ENCODE measurements at regions not wholly inside any gene's neighbourhood (a gene's known extent, or its start where the extent isn't known, plus 50 kb on each side); places are given as distances from the start of the nearest gene placed in this dataset.

DNA sequence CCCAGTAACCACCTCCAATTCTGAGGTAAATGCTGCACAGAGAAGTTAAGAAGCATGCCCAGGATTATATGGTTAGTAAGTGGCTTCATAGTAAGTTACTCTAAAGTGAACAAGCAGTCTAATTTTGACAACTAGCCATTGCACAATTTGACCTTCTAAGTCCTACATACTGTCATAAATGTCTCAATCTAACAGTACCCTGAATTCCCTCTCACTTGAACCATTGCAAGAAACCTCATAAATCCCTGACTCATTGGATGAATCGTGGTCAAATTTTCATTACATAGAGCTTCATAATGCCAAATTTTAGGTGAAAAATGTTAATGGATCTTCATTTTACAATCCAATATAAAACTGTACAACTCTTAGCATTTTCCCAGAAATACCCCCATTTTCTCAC lies 217.3 kb upstream of the GRIA4 start:
- TF ChIP-seq, protein P1, sequence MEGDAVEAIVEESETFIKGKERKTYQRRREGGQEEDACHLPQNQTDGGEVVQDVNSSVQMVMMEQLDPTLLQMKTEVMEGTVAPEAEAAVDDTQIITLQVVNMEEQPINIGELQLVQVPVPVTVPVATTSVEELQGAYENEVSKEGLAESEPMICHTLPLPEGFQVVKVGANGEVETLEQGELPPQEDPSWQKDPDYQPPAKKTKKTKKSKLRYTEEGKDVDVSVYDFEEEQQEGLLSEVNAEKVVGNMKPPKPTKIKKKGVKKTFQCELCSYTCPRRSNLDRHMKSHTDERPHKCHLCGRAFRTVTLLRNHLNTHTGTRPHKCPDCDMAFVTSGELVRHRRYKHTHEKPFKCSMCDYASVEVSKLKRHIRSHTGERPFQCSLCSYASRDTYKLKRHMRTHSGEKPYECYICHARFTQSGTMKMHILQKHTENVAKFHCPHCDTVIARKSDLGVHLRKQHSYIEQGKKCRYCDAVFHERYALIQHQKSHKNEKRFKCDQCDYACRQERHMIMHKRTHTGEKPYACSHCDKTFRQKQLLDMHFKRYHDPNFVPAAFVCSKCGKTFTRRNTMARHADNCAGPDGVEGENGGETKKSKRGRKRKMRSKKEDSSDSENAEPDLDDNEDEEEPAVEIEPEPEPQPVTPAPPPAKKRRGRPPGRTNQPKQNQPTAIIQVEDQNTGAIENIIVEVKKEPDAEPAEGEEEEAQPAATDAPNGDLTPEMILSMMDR (conservative IDR thresholded peaks at IDR 0.05): no peak
- TF ChIP-seq EZH2 (IDR thresholded peaks at IDR 0.05; ENCODE audit: low read depth): no peak
- Histone ChIP-seq H3K4me2 (no peak overlapping the region), H3K27me3 (ENCODE audit: insufficient read depth, low read depth) (no peaks in the 10 kb centered on the region), H3K4me3 (no peak overlapping the region), H4K20me1 (ENCODE audit: insufficient read depth) (no peaks in the 10 kb centered on the region), H3F3A (ENCODE audit: insufficient read depth, low read depth) (no peaks in the 10 kb centered on the region), H3K9me3 (ENCODE audit: insufficient read depth, low read depth) (no peaks in the 10 kb centered on the region), H2AFZ (no peak overlapping the region), H3K79me2 (ENCODE audit: low read depth) (no peaks in the 10 kb centered on the region), H3K36me3 (ENCODE audit: low read depth) (no peaks in the 10 kb centered on the region), H3K4me1 (replicated peaks; ENCODE audit: insufficient read depth) (no peaks in the 10 kb centered on the region), H3K27ac (no peak overlapping the region), H3K9me2 (ENCODE audit: insufficient read depth) (no peaks in the 10 kb centered on the region)
- no peak for DNase-seq
- BruUV-seq (replicated peaks): no TSS peak
- intact Hi-C loops (cut with micrococcal nuclease; ENCODE audit: unreplicated experiment): no loop called here
- ChIA-PET POLR2A (ENCODE audit: unreplicated experiment) (no interaction called here), CTCF (no interaction called here)

DNA sequence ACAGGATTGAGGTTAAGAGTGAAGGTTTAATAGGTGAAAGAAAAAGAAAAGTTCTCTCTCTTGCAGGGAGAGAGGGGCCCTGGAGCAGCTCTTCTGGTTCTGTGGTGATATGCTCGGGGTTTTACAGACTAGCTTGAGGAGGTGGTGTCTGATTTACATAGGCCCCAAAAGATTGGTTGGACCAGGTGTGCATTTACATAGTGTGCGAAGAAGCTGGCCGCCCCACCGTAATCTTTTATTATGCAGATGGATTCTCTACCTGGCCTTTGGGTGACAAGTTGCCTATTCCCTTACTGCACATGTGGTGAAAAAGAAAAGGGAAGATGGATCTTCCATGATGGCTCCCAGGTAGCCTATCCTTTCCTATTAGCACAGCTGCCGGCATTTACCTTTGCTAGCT lies 219.9 kb upstream of the GRIA4 start:
- H3K4me1 ChIP-seq (replicated peaks; ENCODE audit: insufficient read depth): no peaks in the 10 kb centered on the region
- no peak overlapping the region for H3K4me3 ChIP-seq
- intact Hi-C loops (cut with micrococcal nuclease; ENCODE audit: unreplicated experiment): no loop called here
- H3K79me2 ChIP-seq (ENCODE audit: low read depth): no peaks in the 10 kb centered on the region
- no peaks in the 10 kb centered on the region for H3K9me3 ChIP-seq (ENCODE audit: insufficient read depth, low read depth)
- H3K9me2 ChIP-seq (ENCODE audit: insufficient read depth): no peaks in the 10 kb centered on the region
- no peaks in the 10 kb centered on the region for H3K36me3 ChIP-seq (ENCODE audit: low read depth)
- ChIA-PET POLR2A (ENCODE audit: unreplicated experiment) (no interaction called here), CTCF (no interaction called here)
- no TSS peak for BruUV-seq (replicated peaks)
- DNase-seq: no peak
- no peaks in the 10 kb centered on the region for H3K27me3 ChIP-seq (ENCODE audit: insufficient read depth, low read depth)
- H4K20me1 ChIP-seq (ENCODE audit: insufficient read depth): no peaks in the 10 kb centered on the region
- H2AFZ ChIP-seq: peak overlapping the region; percentile 14; the same call in 1 of the 2 replicates
- TF ChIP-seq EZH2 (IDR thresholded peaks at IDR 0.05; ENCODE audit: low read depth): no peak
- TF ChIP-seq, protein P1 (conservative IDR thresholded peaks at IDR 0.05): no peak
- H3K4me2 ChIP-seq: no peak overlapping the region
- no peaks in the 10 kb centered on the region for H3F3A ChIP-seq (ENCODE audit: insufficient read depth, low read depth)
- H3K27ac ChIP-seq: no peak overlapping the region

DNA sequence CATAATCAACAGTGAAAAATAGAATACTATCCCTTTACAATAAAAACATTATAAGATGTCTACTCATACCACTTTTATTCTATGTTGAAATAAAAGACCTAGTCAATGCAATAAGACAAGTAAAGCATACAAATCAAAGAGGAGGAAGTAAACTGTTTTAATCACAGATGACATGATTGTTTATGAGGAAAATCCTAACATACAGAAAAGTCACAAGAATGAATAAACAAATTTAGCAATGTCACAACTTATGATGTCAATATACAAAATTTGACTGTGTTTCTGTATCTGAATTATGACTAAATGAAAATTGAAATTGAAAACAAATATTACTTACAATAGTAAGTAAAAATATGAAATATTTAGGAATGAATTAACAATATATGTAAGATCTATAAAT lies 221.9 kb upstream of the GRIA4 start:
- H3F3A ChIP-seq (ENCODE audit: insufficient read depth, low read depth): no peaks in the 10 kb centered on the region
- no peaks in the 10 kb centered on the region for H3K79me2 ChIP-seq (ENCODE audit: low read depth)
- H3K27me3 ChIP-seq (ENCODE audit: insufficient read depth, low read depth): no peaks in the 10 kb centered on the region
- no TSS peak for BruUV-seq (replicated peaks)
- no peak for DNase-seq
- ChIA-PET POLR2A (ENCODE audit: unreplicated experiment) (no interaction called here), CTCF (no interaction called here)
- intact Hi-C loops (cut with micrococcal nuclease; ENCODE audit: unreplicated experiment): no loop called here
- H3K4me2 ChIP-seq: no peak overlapping the region
- no peaks in the 10 kb centered on the region for H3K36me3 ChIP-seq (ENCODE audit: low read depth)
- no peaks in the 10 kb centered on the region for H3K9me2 ChIP-seq (ENCODE audit: insufficient read depth)
- no peak overlapping the region for H3K27ac ChIP-seq
- H2AFZ ChIP-seq: no peak overlapping the region
- H3K4me3 ChIP-seq: no peak overlapping the region
- no peaks in the 10 kb centered on the region for H4K20me1 ChIP-seq (ENCODE audit: insufficient read depth)
- no peaks in the 10 kb centered on the region for H3K4me1 ChIP-seq (replicated peaks; ENCODE audit: insufficient read depth)
- no peak for TF ChIP-seq EZH2 (IDR thresholded peaks at IDR 0.05; ENCODE audit: low read depth)
- TF ChIP-seq, protein P1 (conservative IDR thresholded peaks at IDR 0.05): no peak
- no peaks in the 10 kb centered on the region for H3K9me3 ChIP-seq (ENCODE audit: insufficient read depth, low read depth)

All from PC-9 (cell line).